AG04449 (cell line): ENCODE measurements at regions not wholly inside any gene's neighbourhood (a gene's known extent, or its start where the extent isn't known, plus 50 kb on each side); places are given as distances from the start of the nearest gene placed in this dataset.

Experiments
- CTCF ChIA-PET: fragments of 350-600 bp; formaldehyde crosslinking; extraction: SDS; loops from one replicate; lab custom pipeline; 2021; ENCODE audit warnings: antibody characterized with exemption; lab: Yijun Ruan, JAX
- POLR2A ChIA-PET: fragments of 400-600, 350-600 bp; formaldehyde crosslinking; extraction: SDS; loops from one replicate; lab custom pipeline; 2020; ENCODE audit warnings: antibody characterized with exemption, inconsistent platforms; lab: Yijun Ruan, JAX
- DNase-seq: peaks from one replicate; pipeline ENCODE4 v3.0.0-alpha.2; 2010; ENCODE audit warnings: low read depth, low spot score
- H3K4me3 ChIP-seq: 2 replicates; pipeline ENCODE4 v1.5.1; 2011; ENCODE audit warnings: low read depth, mild to moderate bottlenecking, control low read depth, low read length
- TF ChIP-seq, protein P1 (sequence below): IDR thresholded peaks from one replicate; pipeline ENCODE4 v1.5.1; 2011; ENCODE audit warnings: mild to moderate bottlenecking, moderate library complexity, low read length, control low read depth, inconsistent platforms; ENCODE audit not compliant: insufficient read depth; ENCODE audit errors: missing control alignments

DNA sequence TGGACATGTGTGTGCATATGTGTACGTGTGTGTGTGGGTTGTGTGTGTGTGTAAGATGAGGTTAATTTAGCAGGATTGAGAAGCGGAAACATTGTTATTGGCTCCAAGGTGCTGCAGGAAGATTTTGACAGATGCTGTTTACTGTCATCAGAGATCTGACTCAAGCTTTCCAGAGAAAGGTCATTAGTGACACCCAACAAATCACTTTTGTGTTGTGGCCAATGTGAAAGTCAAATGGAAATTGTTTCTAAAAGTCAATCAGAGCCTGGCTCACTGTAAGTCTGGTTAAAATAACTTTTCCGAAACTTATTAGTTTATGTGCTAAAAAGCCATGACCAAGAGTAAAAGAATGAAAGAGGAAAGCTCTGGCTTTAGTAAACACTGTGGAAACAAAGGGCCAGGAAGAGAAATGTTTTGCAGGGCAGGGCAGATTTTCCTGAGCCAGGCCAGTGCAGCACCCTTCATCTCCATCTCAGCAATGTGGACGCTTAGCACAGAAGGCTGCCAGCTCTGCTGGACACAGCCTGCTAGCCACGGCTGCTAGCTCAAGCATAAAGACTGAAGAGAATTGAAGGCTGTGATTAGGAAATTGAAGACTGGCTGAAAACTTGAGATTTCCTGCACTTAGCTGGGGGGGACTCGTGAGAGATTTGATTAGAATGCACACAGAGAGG lies 235.8 kb downstream of the NEDD1 start:
- POLR2A ChIA-PET: no interaction called here
- H3K4me3 ChIP-seq: no peak overlapping the region
- DNase-seq: no peak
- CTCF ChIA-PET: no interaction called here
- TF ChIP-seq, protein P1, sequence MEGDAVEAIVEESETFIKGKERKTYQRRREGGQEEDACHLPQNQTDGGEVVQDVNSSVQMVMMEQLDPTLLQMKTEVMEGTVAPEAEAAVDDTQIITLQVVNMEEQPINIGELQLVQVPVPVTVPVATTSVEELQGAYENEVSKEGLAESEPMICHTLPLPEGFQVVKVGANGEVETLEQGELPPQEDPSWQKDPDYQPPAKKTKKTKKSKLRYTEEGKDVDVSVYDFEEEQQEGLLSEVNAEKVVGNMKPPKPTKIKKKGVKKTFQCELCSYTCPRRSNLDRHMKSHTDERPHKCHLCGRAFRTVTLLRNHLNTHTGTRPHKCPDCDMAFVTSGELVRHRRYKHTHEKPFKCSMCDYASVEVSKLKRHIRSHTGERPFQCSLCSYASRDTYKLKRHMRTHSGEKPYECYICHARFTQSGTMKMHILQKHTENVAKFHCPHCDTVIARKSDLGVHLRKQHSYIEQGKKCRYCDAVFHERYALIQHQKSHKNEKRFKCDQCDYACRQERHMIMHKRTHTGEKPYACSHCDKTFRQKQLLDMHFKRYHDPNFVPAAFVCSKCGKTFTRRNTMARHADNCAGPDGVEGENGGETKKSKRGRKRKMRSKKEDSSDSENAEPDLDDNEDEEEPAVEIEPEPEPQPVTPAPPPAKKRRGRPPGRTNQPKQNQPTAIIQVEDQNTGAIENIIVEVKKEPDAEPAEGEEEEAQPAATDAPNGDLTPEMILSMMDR: no peak

DNA sequence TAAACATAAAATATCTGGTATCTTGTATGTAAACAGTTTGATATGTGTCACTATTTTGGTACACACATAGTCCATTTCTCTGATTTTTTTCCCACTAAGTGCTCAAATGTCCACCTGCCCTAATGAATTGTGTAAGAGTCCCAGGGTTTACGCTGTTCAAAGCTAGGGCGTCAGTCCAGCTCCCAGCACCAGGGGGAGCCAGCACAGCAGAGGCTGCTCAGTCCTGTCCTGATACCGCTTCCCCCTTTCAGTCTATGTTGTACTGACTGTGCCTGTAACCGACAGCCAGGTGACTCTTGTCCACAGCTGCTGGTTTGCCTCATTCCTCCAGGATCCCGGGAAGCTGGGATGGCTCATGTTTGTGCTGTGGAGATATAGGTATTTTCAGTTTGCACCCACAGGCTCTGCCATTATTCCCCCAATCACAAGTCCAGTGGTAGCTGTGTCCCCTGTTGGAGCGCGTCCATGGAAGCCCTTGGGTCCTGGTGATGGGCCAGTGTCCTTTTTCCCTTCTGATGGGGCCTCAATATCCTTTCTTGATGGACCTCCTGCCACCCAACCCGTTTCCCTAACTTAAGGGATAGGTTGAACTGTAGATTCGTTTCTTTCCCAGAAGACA lies 242.0 kb downstream of the NEDD1 start:
- no peak overlapping the region for H3K4me3 ChIP-seq
- ChIA-PET POLR2A (no interaction called here), CTCF (interaction anchor here (0.6 to 0.8 kb wide), 2 partner anchors 527 to 1203 kb away, joined by 3 read pairs; no protein-coding TSS in a partner anchor)
- TF ChIP-seq, protein P1: peak; percentile 63
- no peak for DNase-seq

DNA sequence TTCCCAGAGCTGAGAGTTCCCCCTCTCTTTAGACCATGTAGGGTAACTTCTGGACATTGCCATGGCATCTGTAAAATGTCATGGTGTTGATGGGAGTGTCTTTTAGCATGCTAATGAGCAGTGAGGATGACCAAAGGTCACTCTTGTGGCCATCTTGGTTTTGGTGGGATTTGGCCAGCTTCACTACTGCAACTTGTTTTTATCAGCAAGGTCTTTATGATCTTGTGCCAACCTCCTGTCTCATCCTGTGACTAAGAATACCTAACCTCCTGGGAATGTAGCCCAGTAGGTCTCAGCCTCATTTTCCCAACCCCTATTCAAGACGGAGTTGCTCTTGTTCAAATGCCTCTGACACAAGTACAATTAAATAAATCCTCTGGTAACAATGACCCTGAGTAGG lies 244.4 kb downstream of the NEDD1 start:
- DNase-seq: no peak
- TF ChIP-seq, protein P1: no peak
- CTCF ChIA-PET: no interaction called here
- POLR2A ChIA-PET: no interaction called here
- no peak overlapping the region for H3K4me3 ChIP-seq

DNA sequence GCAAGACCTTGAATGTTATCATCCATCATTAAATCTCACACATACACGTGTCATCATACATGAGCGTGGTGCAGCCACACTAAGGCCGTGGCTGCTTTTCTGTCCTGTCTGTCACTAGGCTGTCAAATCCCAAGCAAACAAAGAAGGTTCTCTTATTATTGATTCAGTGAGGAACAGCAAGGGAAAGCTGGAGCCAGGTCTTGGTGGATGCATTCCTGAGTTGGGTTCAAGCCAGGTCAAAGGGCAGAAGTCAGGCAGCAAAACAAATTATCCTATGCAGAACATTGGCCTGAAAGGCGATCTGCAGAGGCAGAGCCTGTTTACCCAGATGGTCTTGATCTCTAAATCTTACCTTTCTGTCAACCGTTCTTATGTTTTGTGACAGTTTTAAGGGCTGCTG lies 252.3 kb downstream of the NEDD1 start:
- DNase-seq: no peak
- TF ChIP-seq, protein P1: no peak
- POLR2A ChIA-PET: no interaction called here
- no peak overlapping the region for H3K4me3 ChIP-seq
- CTCF ChIA-PET: no interaction called here

DNA sequence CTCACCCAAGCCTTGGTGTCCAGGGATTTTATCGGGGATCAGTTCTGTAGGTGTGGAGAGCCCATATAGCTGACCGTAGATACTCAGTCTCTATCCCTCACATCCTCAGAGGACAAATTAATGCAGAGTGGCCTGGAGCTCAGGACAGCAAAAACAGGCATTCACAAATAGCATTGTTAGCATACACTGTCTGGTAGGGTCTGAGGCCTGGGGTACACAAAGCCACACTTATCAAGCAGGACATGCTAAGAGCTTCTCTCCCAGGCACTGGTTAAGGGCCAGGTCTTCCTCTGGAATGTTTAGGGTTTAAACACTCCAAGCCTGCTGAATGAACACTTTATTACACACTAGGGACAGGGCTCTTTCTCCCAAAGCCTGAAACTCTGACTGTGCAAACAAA lies 253.2 kb downstream of the NEDD1 start:
- ChIA-PET POLR2A (no interaction called here), CTCF (no interaction called here)
- TF ChIP-seq, protein P1: no peak
- no peak overlapping the region for H3K4me3 ChIP-seq
- DNase-seq: no peak

DNA sequence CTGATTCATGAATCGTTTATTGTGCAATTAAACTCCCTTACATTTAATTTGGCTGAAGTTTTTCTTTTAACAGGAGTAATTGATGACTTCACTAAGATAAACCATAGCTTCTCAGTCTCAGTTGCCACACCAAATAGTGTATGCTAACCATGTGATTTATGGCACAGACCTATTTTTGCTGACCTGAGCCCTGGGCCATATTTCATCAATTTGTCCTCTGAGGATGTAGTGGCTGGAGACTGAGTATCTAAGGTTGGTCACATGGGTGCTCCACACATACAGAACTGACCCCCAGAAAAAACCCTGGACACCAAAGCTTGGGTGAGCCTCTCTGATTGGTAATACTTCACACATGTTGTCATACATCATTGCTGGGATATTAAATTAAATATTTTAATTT lies 255.1 kb downstream of the NEDD1 start:
- DNase-seq: no peak
- ChIA-PET CTCF (no interaction called here), POLR2A (no interaction called here)

More for the DNA sequence above, 255.1 kb downstream of the NEDD1 start:
- no peak overlapping the region for H3K4me3 ChIP-seq
- TF ChIP-seq, protein P1: no peak
